ENCODE measurements at regions not wholly inside any gene's neighbourhood (a gene's known extent, or its start where the extent isn't known, plus 50 kb on each side); places are given as distances from the start of the nearest gene placed in this dataset.

DNA sequence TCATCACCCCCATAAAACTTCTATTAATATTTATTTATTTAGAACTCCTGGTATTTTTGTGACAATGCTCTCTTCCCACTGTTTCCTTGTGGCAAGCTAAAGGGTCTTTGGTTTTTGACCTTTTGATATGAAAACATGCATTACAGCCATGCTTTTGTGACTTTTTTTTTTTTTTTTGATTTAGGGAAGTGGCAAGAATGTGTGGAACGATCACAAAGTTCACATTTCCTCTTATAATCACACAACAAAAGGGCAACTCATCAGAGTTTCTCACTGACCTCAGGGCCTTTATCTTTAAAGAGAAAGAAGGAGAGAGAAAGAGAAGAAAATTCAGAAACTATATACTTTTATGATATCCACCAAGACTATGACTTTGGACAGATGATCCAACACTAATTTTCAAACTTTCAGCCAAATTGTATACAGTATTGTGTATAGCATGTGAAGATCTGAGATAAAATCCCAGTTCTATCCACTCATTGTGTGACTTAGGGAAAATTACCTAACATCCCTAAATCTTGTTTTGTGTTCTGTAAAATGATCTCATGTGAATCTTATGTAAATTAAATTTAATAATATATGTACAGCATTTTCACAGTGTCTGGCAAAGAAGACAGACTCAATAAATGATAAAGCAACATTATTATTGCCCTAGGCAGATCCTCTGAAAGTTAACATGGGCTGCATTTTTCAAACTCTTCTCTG, 106.8 kb upstream of the MARCKS start:
- TF ChIP-seq, protein P1, sequence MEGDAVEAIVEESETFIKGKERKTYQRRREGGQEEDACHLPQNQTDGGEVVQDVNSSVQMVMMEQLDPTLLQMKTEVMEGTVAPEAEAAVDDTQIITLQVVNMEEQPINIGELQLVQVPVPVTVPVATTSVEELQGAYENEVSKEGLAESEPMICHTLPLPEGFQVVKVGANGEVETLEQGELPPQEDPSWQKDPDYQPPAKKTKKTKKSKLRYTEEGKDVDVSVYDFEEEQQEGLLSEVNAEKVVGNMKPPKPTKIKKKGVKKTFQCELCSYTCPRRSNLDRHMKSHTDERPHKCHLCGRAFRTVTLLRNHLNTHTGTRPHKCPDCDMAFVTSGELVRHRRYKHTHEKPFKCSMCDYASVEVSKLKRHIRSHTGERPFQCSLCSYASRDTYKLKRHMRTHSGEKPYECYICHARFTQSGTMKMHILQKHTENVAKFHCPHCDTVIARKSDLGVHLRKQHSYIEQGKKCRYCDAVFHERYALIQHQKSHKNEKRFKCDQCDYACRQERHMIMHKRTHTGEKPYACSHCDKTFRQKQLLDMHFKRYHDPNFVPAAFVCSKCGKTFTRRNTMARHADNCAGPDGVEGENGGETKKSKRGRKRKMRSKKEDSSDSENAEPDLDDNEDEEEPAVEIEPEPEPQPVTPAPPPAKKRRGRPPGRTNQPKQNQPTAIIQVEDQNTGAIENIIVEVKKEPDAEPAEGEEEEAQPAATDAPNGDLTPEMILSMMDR (IDR thresholded peaks at IDR 0.05; ENCODE audit: low read depth, low read length) = no peak
- no peak overlapping the region for H3K4me3 ChIP-seq (replicated peaks in 1 of 2; ENCODE audit: low read depth in 2 of 2, low read length in 2 of 2)
- no peak for DNase-seq (ENCODE audit: low read depth in 2 of 2)

DNA sequence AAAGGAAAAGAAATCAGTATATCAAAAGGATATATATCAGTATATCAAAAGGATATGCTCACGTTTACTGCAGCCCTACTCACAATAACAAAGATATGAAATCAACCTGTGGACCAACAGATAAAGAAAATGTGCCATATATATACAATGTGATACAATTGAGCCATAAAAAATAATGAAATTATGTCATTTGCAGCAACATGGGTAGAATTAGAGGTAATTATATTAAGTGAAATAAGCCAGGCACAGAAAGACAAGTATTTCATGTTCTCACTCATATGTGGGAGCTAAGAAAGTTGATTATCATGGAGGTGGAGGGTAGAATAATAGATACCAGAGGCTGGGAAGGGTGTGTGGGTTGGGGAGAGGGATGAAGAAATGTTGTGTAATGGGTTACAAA, 102.9 kb upstream of the MARCKS start:
- no peak for DNase-seq (ENCODE audit: low read depth in 2 of 2)
- TF ChIP-seq, protein P1 (IDR thresholded peaks at IDR 0.05; ENCODE audit: low read depth, low read length) = no peak
- no peak overlapping the region for H3K4me3 ChIP-seq (replicated peaks in 1 of 2; ENCODE audit: low read depth in 2 of 2, low read length in 2 of 2)

DNA sequence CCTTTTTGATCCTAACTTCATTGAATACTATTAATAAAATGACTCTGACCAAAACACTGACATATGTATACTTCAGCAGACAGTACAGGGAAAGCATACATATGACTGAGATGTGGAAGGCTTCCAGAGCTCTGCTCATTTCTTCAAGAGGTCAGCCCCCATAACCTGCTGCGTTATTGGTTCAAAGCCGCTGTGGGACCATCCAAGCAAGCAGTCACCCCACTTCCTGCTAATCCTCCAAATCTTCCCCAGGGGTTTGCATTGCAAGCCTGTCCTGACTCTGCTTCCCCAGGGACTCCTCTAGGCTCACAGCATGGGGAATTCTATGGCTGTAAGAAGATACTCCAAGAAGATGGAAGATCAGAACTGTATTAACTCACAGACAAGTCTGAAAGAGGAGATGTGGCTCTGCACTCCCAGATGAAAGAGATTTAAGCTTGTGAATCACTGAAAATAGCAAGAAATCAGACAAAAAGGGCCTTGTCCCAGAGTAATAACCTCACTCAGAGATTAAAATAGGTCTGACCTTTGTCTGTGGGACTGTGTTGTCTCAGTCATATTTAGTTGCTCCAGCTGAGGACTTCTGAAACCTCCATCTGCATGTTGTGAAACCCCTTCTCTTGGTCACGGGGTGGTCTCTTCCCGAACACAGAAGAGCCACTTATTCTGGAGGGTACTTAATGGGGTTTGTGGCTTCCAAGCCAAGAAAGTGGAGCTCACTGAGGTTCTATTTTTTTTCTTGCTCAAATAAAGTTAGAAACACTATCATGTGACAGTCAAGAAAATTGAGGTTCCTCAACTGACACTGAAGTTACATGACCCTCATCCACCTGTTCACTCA, 101.5 kb upstream of the MARCKS start:
- TF ChIP-seq, protein P1 (IDR thresholded peaks at IDR 0.05; ENCODE audit: low read depth, low read length) = no peak
- no peak for DNase-seq (ENCODE audit: low read depth in 2 of 2)
- no peak overlapping the region for H3K4me3 ChIP-seq (replicated peaks in 1 of 2; ENCODE audit: low read depth in 2 of 2, low read length in 2 of 2)

DNA sequence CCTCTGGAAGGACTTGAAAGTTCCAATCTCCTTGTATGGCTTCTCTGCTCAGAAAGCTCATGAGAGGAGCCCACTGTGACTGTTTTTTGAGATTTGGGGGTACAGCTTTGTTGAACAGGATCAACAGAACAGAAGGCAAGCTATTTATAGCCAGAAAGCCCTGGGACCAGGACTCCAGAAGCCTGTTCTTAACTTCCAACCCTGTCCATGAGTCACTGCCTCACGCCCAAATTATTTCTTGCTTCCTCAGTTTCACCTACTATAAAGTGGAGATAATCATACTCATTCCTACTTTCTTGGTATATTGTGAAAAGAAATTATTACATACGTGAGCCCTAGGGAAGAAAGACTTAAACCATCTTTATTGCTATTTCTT, 100.9 kb upstream of the MARCKS start:
- TF ChIP-seq, protein P1 (IDR thresholded peaks at IDR 0.05; ENCODE audit: low read depth, low read length) = no peak
- no peak for DNase-seq (ENCODE audit: low read depth in 2 of 2)
- H3K4me3 ChIP-seq (replicated peaks in 1 of 2; ENCODE audit: low read depth in 2 of 2, low read length in 2 of 2) = no peak overlapping the region

DNA sequence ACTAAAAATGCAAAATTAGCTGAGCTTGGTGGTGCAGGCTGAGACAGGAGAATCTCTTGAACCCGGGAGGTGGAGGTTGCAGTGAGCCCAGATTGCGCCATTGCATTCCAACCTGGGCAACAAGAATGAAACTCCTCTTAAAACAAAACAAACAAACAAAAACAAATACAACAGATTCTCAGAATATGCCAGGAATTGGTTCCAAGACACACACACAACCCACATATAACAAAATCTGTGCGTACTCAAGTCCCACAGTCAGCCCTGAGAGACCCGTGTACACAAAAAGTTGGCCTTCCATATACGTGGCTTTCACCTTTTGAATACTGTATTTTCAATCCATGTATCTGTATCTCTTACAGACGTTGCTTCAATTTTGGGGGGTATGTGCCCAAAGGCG, 98.9 kb upstream of the MARCKS start:
- TF ChIP-seq, protein P1 (IDR thresholded peaks at IDR 0.05; ENCODE audit: low read depth, low read length) = no peak
- no peak overlapping the region for H3K4me3 ChIP-seq (replicated peaks in 1 of 2; ENCODE audit: low read depth in 2 of 2, low read length in 2 of 2)
- DNase-seq (ENCODE audit: low read depth in 2 of 2) = no peak

DNA sequence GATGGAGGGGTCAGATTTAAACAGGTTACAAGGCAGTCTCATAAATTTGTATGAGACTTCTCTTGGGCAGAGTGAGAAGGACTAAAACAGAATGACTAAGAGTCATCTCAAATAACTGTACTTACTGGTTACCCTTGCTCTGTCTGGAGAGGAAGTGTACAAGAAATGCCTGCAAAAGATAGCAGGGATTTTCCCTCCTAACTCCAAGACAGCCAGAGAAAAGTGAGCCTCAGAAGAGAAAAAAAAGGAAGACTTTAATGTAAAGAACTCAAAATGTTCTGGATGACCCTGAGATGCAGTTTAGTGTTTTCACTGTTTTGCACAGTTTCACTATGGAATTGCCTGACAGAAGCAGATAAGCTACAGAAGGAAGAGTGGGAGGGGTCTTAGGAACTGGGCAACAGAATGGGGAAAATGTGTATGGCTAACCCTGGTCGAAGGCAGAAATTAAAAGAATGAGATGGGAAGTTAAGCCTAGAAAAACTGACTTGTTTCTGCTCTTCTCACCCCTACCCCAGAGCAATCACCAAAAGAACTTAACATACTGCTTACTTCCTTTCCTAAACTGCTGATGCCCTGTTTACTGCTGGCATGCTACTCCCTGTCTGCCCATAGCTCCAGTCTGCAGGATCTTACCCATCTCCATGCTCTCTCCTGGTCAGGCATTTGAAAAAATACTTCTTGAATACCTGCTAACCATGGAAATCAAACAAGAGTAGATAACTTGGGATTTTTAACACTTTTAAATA, 98.1 kb upstream of the MARCKS start:
- H3K4me3 ChIP-seq (replicated peaks in 1 of 2; ENCODE audit: low read depth in 2 of 2, low read length in 2 of 2) = no peak overlapping the region
- peak; percentile 30 to 38 for DNase-seq (ENCODE audit: low read depth in 2 of 2)
- TF ChIP-seq, protein P1 (IDR thresholded peaks at IDR 0.05; ENCODE audit: low read depth, low read length) = no peak

Data from cardiac fibroblast (primary cell).